B cell (primary cell): ENCODE measurements at regions not wholly inside any gene's neighbourhood (a gene's known extent, or its start where the extent isn't known, plus 50 kb on each side); places are given as distances from the start of the nearest gene placed in this dataset.

Experiments used
- ATAC-seq: fragments of 200-7000 bp; cut with Tn5 transposase; one replicate; pipeline ENCODE4 v1.10.0; 2021; ENCODE audit warnings: low read depth, mild to moderate bottlenecking, moderate number of reproducible peaks, moderate library complexity
- CTCF ChIA-PET: fragments of 350-600 bp; sonication (Branson Sonifier 250); formaldehyde crosslinking; loops from one replicate; lab custom pipeline; 2021; ENCODE audit warnings: antibody characterized with exemption, inconsistent platforms; lab: Charles Lee
- POLR2A ChIA-PET: fragments of 350-600 bp; sonication (Branson Sonifier 250); formaldehyde crosslinking; loops from one replicate; lab custom pipeline; 2021; ENCODE audit warnings: antibody characterized with exemption; lab: Charles Lee
- DNase-seq: peaks from one replicate; pipeline ENCODE4 v3.0.0; 2013
- H2AFZ ChIP-seq: 2 replicates; pipeline ENCODE4 v1.6.1; 2012; ENCODE audit warnings: mild to moderate bottlenecking, low read depth, low read length; ENCODE audit not compliant: insufficient read depth, poor library complexity, severe bottlenecking
- H3K27ac ChIP-seq, 2 donors: 1 replicate in 1 of 2; 2 replicates in 1 of 2; pipeline ENCODE4 v1.5.1; 2012 to 2013; ENCODE audit warnings: low read length in 2 of 2, mild to moderate bottlenecking in 2 of 2, moderate library complexity in 1 of 2
- H3K27me3 ChIP-seq, 4 experiments: fragments of 200-600 bp in 1 of 4; sonication (generic) in 1 of 4; replicated peaks in 1 of 4; 1 replicate in 2 of 4; 2 replicates in 2 of 4; pipeline versions ENCODE4 v1.6.1 to v1.7.0; 2013 to 2016; ENCODE audit warnings: low read length in 3 of 4, mild to moderate bottlenecking in 2 of 4, mixed read lengths in 1 of 4, moderate library complexity in 1 of 4; ENCODE audit not compliant: insufficient read depth in 4 of 4, control insufficient read depth in 3 of 4; ENCODE audit errors: control extremely low read depth in 1 of 4
- H3K36me3 ChIP-seq, 2 experiments: replicated peaks in 1 of 2; 1 replicate in 1 of 2; 2 replicates in 1 of 2; pipeline versions ENCODE4 v1.6.1 to v1.7.1; 2013; ENCODE audit warnings: low read length in 1 of 2; ENCODE audit not compliant: insufficient read depth in 2 of 2, control insufficient read depth in 1 of 2; ENCODE audit errors: control extremely low read depth in 1 of 2, extremely low read depth in 1 of 2
- H3K4me1 ChIP-seq, 2 donors: fragments of 200-600 bp in 1 of 2; sonication (generic) in 1 of 2; 1 replicate in 1 of 2; 2 replicates in 1 of 2; pipeline versions ENCODE4 v1.5.1 to v1.6.1; 2013 to 2017; ENCODE audit warnings: low read length in 2 of 2; ENCODE audit not compliant: control insufficient read depth in 2 of 2, insufficient read depth in 2 of 2
- H3K4me2 ChIP-seq: replicated peaks from 2 replicates; pipeline ENCODE3; 2012; ENCODE audit warnings: mild to moderate bottlenecking, low read depth, low read length; ENCODE audit not compliant: poor library complexity, severe bottlenecking
- H3K4me3 ChIP-seq, 5 experiments: fragments of 200-600 bp in 1 of 5; sonication (generic) in 1 of 5; 1 replicate in 3 of 5; 2 replicates in 2 of 5; pipeline versions ENCODE4 v1.5.1 to v1.7.0; 2011 to 2016; ENCODE audit warnings: low read length in 4 of 5, mild to moderate bottlenecking in 4 of 5, low read depth in 2 of 5, control low read depth in 1 of 5, moderate library complexity in 1 of 5; ENCODE audit not compliant: insufficient read depth in 1 of 5; ENCODE audit errors: control extremely low read depth in 1 of 5, extremely low read depth in 1 of 5
- H3K79me2 ChIP-seq: fragments of 200-600 bp; sonication (generic); one replicate; pipeline ENCODE4 v1.6.0; 2016; ENCODE audit warnings: low read length; ENCODE audit not compliant: control insufficient read depth, insufficient read depth
- H3K9ac ChIP-seq: fragments of 200-600 bp; sonication (generic); 2 replicates; pipeline ENCODE4 v1.6.1; 2017; ENCODE audit warnings: mild to moderate bottlenecking, low read length, moderate library complexity
- H3K9me3 ChIP-seq, 3 donors: one replicate each; pipeline versions ENCODE4 v1.6.1 to v1.7.1; 2013; ENCODE audit warnings: low read length in 2 of 3; ENCODE audit not compliant: control insufficient read depth in 2 of 3, insufficient read depth in 1 of 3; ENCODE audit errors: control extremely low read depth in 1 of 3
- H4K20me1 ChIP-seq: 2 replicates; pipeline ENCODE4 v1.6.0; 2012; ENCODE audit warnings: mild to moderate bottlenecking, low read length; ENCODE audit not compliant: insufficient read depth, control insufficient read depth, poor library complexity, severe bottlenecking
- H3K27ac Mint-ChIP-seq: one replicate; pipeline ENCODE4 v1.8.0; 2021; ENCODE audit warnings: mixed read lengths
- H3K27me3 Mint-ChIP-seq: one replicate; pipeline ENCODE4 v1.8.0; 2021; ENCODE audit warnings: mixed read lengths
- H3K4me1 Mint-ChIP-seq: one replicate; pipeline ENCODE4 v1.8.0; 2021; ENCODE audit warnings: mixed read lengths
- H3K4me3 Mint-ChIP-seq: one replicate; pipeline ENCODE4 v1.8.0; 2021; ENCODE audit warnings: mixed read lengths
- H3K9me3 Mint-ChIP-seq: one replicate; pipeline ENCODE4 v1.8.0; 2022; ENCODE audit warnings: mixed read lengths; ENCODE audit not compliant: insufficient read depth
- CTCF ChIP-seq: fragments of 200-600 bp; IDR thresholded peaks from one replicate; pipeline ENCODE4 v1.8.0; 2022; ENCODE audit warnings: antibody characterized with exemption, mild to moderate bottlenecking
- EZH2 ChIP-seq: IDR thresholded peaks from 2 replicates; pipeline ENCODE4 v1.6.1; 2012; ENCODE audit warnings: borderline replicate concordance, low read depth, mild to moderate bottlenecking, moderate library complexity, low read length; ENCODE audit not compliant: insufficient read depth, poor library complexity, severe bottlenecking
- WGBS: methylation state at CpG from one replicate; pipeline ENCODE4 v1.1.5; 2013; ENCODE audit warnings: missing lambda C conversion rate; ENCODE audit not compliant: insufficient coverage; 5-methylcytosine and 5-hydroxymethylcytosine counted together
- intact Hi-C: fragments of 100-400 bp; cut with micrococcal nuclease; formaldehyde crosslinking; loops from one replicate; pipeline ENCODE4 v1.10.0; 2022

GRCh38 chr6:170134471-170135440 is 156.1 kb downstream of the DLL1 start:
- ChIA-PET CTCF (no interaction called here), POLR2A (no interaction called here)
- DNase-seq (no peak), ATAC-seq (no peak)
- H4K20me1 ChIP-seq = no peaks in the 10 kb centered on the region
- no peak overlapping the region for H3K27ac Mint-ChIP-seq
- no peaks in the 10 kb centered on the region for H3K79me2 ChIP-seq
- TF ChIP-seq CTCF (no peak), EZH2 (no peak)
- H3K9me3 ChIP-seq = peaks cover 0 to 22% (median 0%) of the 10 kb centered on the region in 3 donors
- intact Hi-C loops = no loop called here
- peaks cover 2% of the 10 kb centered on the region for H3K9me3 Mint-ChIP-seq
- no peaks in the 10 kb centered on the region for H3K36me3 ChIP-seq
- WGBS = 84% methylated on average over 28 of the region's 31 CpGs
- no peak overlapping the region for H3K27ac ChIP-seq
- peaks cover 3% of the 10 kb centered on the region for H3K27me3 Mint-ChIP-seq
- no peak overlapping the region for H3K4me3 Mint-ChIP-seq
- H3K4me2 ChIP-seq = peak overlapping the region; percentile 20
- no peak overlapping the region for H2AFZ ChIP-seq
- no peaks in the 10 kb centered on the region for H3K4me1 ChIP-seq
- H3K4me1 Mint-ChIP-seq = no peaks in the 10 kb centered on the region
- H3K9ac ChIP-seq = peak overlapping the region; percentile 19
- peak overlapping the region in 2 of 5 experiments; percentile 33 to 39 for H3K4me3 ChIP-seq
- H3K27me3 ChIP-seq = no peaks in the 10 kb centered on the region

GRCh38 chr6:170134031-170134470 is 156.8 kb downstream of the DLL1 start:
- no peaks in the 10 kb centered on the region for H3K27me3 ChIP-seq
- no peaks in the 10 kb centered on the region for H3K36me3 ChIP-seq
- no peak overlapping the region for H3K9ac ChIP-seq
- H3K4me3 ChIP-seq = no peak overlapping the region
- intact Hi-C loops = no loop called here
- Mint-ChIP-seq H3K27me3 (peaks cover 3% of the 10 kb centered on the region), H3K9me3 (peaks cover 2% of the 10 kb centered on the region), H3K27ac (no peak overlapping the region), H3K4me3 (no peak overlapping the region), H3K4me1 (no peaks in the 10 kb centered on the region)
- TF ChIP-seq CTCF (no peak), EZH2 (no peak)
- no peaks in the 10 kb centered on the region for H3K4me1 ChIP-seq
- 80% methylated on average over 17 of the region's 17 CpGs for WGBS
- no peak overlapping the region for H2AFZ ChIP-seq
- H3K4me2 ChIP-seq = no peak overlapping the region
- peaks cover 0 to 19% (median 0%) of the 10 kb centered on the region in 3 donors for H3K9me3 ChIP-seq
- CTCF ChIA-PET = no interaction called here
- H3K27ac ChIP-seq = no peak overlapping the region
- ATAC-seq = no peak
- no peaks in the 10 kb centered on the region for H4K20me1 ChIP-seq
- no peaks in the 10 kb centered on the region for H3K79me2 ChIP-seq
- POLR2A ChIA-PET = no interaction called here
- DNase-seq = no peak
